H1 (cell line): ENCODE measurements at regions not wholly inside any gene's neighbourhood (a gene's known extent, or its start where the extent isn't known, plus 50 kb on each side); places are given as distances from the start of the nearest gene placed in this dataset.
"Not testable (repeated sequence)": the region's sequence is repeated elsewhere in the genome, so short reads cannot be mapped to it uniquely, and the experiment has no call there.

ENCODE experiments used
- CTCF ChIA-PET: fragments of 300-600 bp; sonication (Branson Sonifier 250); formaldehyde crosslinking; loops from one replicate; lab custom pipeline; 2021; ENCODE audit not compliant: partially characterized antibody; lab: Charles Lee
- POLR2A ChIA-PET: fragments of 300-600 bp; sonication (Branson Sonifier 250); formaldehyde crosslinking; loops from one replicate; lab custom pipeline; 2021; ENCODE audit warnings: inconsistent platforms; ENCODE audit not compliant: partially characterized antibody; lab: Charles Lee
- DNase-seq, 2 experiments: peaks; one replicate each; pipeline versions ENCODE4 v3.0.0 to v3.0.0-alpha.2; 2010 to 2022; ENCODE audit warnings: low spot score in 2 of 2, low read depth in 1 of 2, mixed read lengths in 1 of 2
- FAIRE-seq: peaks from 2 replicates; lab custom pipeline; 2011; peaks lifted over from hg19 to GRCh38; lab: Jason Lieb, UNC
- H2AFZ ChIP-seq: 2 replicates; pipeline ENCODE4 v1.8.1; 2012; ENCODE audit warnings: low read length, inconsistent platforms
- H2AK5ac ChIP-seq: 2 replicates; pipeline ENCODE4 v1.6.1; 2013; ENCODE audit warnings: low read depth, low read length
- H2BK120ac ChIP-seq: replicated peaks from 2 replicates; pipeline ENCODE3; 2013; ENCODE audit warnings: low read depth, low read length, inconsistent platforms
- H2BK12ac ChIP-seq: 2 replicates; pipeline ENCODE4 v1.6.1; 2013; ENCODE audit warnings: low read depth, low read length
- H2BK15ac ChIP-seq: 2 replicates; pipeline ENCODE4 v1.6.1; 2013; ENCODE audit warnings: low read length
- H2BK20ac ChIP-seq: 2 replicates; pipeline ENCODE4 v1.6.1; 2013; ENCODE audit warnings: low read length
- H2BK5ac ChIP-seq: 2 replicates; pipeline ENCODE4 v1.6.1; 2013; ENCODE audit warnings: low read depth, low read length
- H3K14ac ChIP-seq: 2 replicates; pipeline ENCODE4 v1.6.1; 2013; ENCODE audit warnings: inconsistent platforms; ENCODE audit not compliant: insufficient read length
- H3K18ac ChIP-seq: 2 replicates; pipeline ENCODE4 v1.6.1; 2013; ENCODE audit warnings: low read length; ENCODE audit errors: extremely low read depth
- H3K23ac ChIP-seq: 2 replicates; pipeline ENCODE4 v1.6.1; 2013; ENCODE audit warnings: inconsistent platforms; ENCODE audit not compliant: insufficient read length
- H3K23me2 ChIP-seq: 2 replicates; pipeline ENCODE4 v1.6.1; 2013; ENCODE audit warnings: low read depth, low read length
- H3K27ac ChIP-seq: 2 replicates; pipeline ENCODE4 v1.6.1; 2011; ENCODE audit warnings: low read depth, low read length, inconsistent platforms
- H3K27me3 ChIP-seq, 4 experiments: replicated peaks in 1 of 4; 1 replicate in 1 of 4; 2 replicates in 3 of 4; pipeline versions ENCODE4 v1.6.1 to v1.8.1; 2011 to 2013; ENCODE audit warnings: low read length in 3 of 4, mild to moderate bottlenecking in 3 of 4, inconsistent platforms in 2 of 4, mixed read lengths in 2 of 4, moderate library complexity in 1 of 4; ENCODE audit not compliant: control insufficient read depth in 3 of 4, insufficient read depth in 3 of 4; ENCODE audit errors: extremely low read depth in 1 of 4
- H3K36me3 ChIP-seq, 4 experiments: 2 replicates each; pipeline versions ENCODE4 v1.6.1 to v1.8.1; 2011 to 2013; ENCODE audit warnings: mild to moderate bottlenecking in 4 of 4, low read length in 3 of 4, moderate library complexity in 2 of 4, control low read depth in 1 of 4, inconsistent platforms in 1 of 4; ENCODE audit not compliant: insufficient read depth in 4 of 4, control insufficient read depth in 2 of 4
- H3K4ac ChIP-seq: replicated peaks from 2 replicates; pipeline ENCODE3; 2013; ENCODE audit warnings: low read length, low read depth, mixed read lengths, inconsistent platforms; ENCODE audit not compliant: insufficient read length
- H3K4me1 ChIP-seq, 4 experiments: replicated peaks in 1 of 4; 1 replicate in 1 of 4; 2 replicates in 3 of 4; pipeline versions ENCODE4 v1.6.1 to v1.8.1; 2011 to 2013; ENCODE audit warnings: low read length in 3 of 4, inconsistent platforms in 2 of 4, mixed read lengths in 1 of 4; ENCODE audit not compliant: insufficient read depth in 4 of 4, control insufficient read depth in 3 of 4
- H3K4me2 ChIP-seq, 2 experiments: 2 replicates each; pipeline versions ENCODE4 v1.6.1 to v1.8.1; 2011 to 2013; ENCODE audit warnings: low read depth in 2 of 2, low read length in 2 of 2, control low read depth in 1 of 2, inconsistent platforms in 1 of 2, mild to moderate bottlenecking in 1 of 2; ENCODE audit not compliant: insufficient read depth in 1 of 2
- H3K4me3 ChIP-seq, 4 experiments: fragments of 200-600, 300-600 bp in 1 of 4; sonication (generic), shearing (Covaris generic), sonication (Bioruptor Twin) in 1 of 4; 2 replicates each; pipeline versions ENCODE4 v1.5.1 to v1.8.1; 2011 to 2016; ENCODE audit warnings: low read length in 4 of 4, low read depth in 3 of 4, control low read depth in 2 of 4, inconsistent platforms in 2 of 4, mild to moderate bottlenecking in 2 of 4, mixed read lengths in 1 of 4, moderate library complexity in 1 of 4; ENCODE audit not compliant: insufficient read depth in 2 of 4; ENCODE audit errors: extremely low read depth in 1 of 4
- H3K56ac ChIP-seq: replicated peaks from 2 replicates; pipeline ENCODE3; 2013; ENCODE audit warnings: low read depth, mild to moderate bottlenecking, mixed read lengths, low read length, inconsistent platforms; ENCODE audit not compliant: insufficient read length
- H3K79me1 ChIP-seq: 2 replicates; pipeline ENCODE4 v1.6.1; 2013; ENCODE audit warnings: low read depth, low read length, control low read depth
- H3K79me2 ChIP-seq, 2 experiments: 2 replicates each; pipeline versions ENCODE4 v1.6.1 to v1.8.1; 2012 to 2013; ENCODE audit warnings: low read length in 2 of 2, mild to moderate bottlenecking in 2 of 2, inconsistent platforms in 1 of 2; ENCODE audit not compliant: insufficient read depth in 2 of 2, control insufficient read depth in 1 of 2
- H3K9ac ChIP-seq, 4 experiments: replicated peaks in 1 of 4; 1 replicate in 1 of 4; 2 replicates in 3 of 4; pipeline versions ENCODE4 v1.6.1 to v1.8.1; 2011 to 2013; ENCODE audit warnings: low read depth in 3 of 4, low read length in 3 of 4, control low read depth in 2 of 4, mild to moderate bottlenecking in 2 of 4, moderate library complexity in 2 of 4, inconsistent platforms in 1 of 4; ENCODE audit errors: extremely low read depth in 1 of 4
- H3K9me3 ChIP-seq, 2 experiments: 2 replicates each; pipeline versions ENCODE4 v1.6.1 to v1.8.1; 2012 to 2013; ENCODE audit warnings: mild to moderate bottlenecking in 2 of 2, moderate library complexity in 2 of 2, control low read depth in 1 of 2, inconsistent platforms in 1 of 2, low read depth in 1 of 2, low read length in 1 of 2, mixed read lengths in 1 of 2; ENCODE audit not compliant: insufficient read depth in 2 of 2
- H4K20me1 ChIP-seq, 2 experiments: replicated peaks in 1 of 2; 2 replicates each; pipeline versions ENCODE3 to v1.8.1; 2011 to 2013; ENCODE audit warnings: inconsistent platforms in 2 of 2, low read length in 2 of 2, mild to moderate bottlenecking in 1 of 2; ENCODE audit not compliant: insufficient read depth in 2 of 2, control insufficient read depth in 1 of 2
- H4K5ac ChIP-seq: 2 replicates; pipeline ENCODE4 v1.6.1; 2013; ENCODE audit warnings: low read length, low read depth, mixed read lengths, inconsistent platforms; ENCODE audit not compliant: insufficient read length
- H4K8ac ChIP-seq: 2 replicates; pipeline ENCODE4 v1.8.0; 2013; ENCODE audit warnings: mild to moderate bottlenecking, moderate library complexity, low read length, inconsistent platforms; ENCODE audit not compliant: insufficient read depth; ENCODE audit errors: extremely low read depth
- H4K91ac ChIP-seq: replicated peaks from 2 replicates; pipeline ENCODE3; 2013; ENCODE audit warnings: low read length, mixed read lengths, inconsistent platforms; ENCODE audit not compliant: insufficient read length
- FOSL1 ChIP-seq: IDR thresholded peaks from 2 replicates; pipeline ENCODE4 v1.6.1; 2011; ENCODE audit warnings: mild to moderate bottlenecking, low read depth, low read length, moderate library complexity; ENCODE audit not compliant: insufficient read depth
- WGBS, 2 experiments: shearing (Covaris generic) in 1 of 2; methylation state at CpG; one replicate each; pipeline versions ENCODE4 v1.1.6 to v1.1.7; 2013 to 2015; ENCODE audit warnings: low lambda C conversion rate in 2 of 2, mixed read lengths in 2 of 2, inconsistent platforms in 1 of 2, low coverage in 1 of 2, missing lambda C conversion rate in 1 of 2; ENCODE audit not compliant: insufficient replicate concordance in 2 of 2, insufficient coverage in 1 of 2, insufficient read length in 1 of 2; ENCODE audit errors: extremely low coverage in 1 of 2, missing lambda C conversion rate in 1 of 2; 5-methylcytosine and 5-hydroxymethylcytosine counted together

DNA sequence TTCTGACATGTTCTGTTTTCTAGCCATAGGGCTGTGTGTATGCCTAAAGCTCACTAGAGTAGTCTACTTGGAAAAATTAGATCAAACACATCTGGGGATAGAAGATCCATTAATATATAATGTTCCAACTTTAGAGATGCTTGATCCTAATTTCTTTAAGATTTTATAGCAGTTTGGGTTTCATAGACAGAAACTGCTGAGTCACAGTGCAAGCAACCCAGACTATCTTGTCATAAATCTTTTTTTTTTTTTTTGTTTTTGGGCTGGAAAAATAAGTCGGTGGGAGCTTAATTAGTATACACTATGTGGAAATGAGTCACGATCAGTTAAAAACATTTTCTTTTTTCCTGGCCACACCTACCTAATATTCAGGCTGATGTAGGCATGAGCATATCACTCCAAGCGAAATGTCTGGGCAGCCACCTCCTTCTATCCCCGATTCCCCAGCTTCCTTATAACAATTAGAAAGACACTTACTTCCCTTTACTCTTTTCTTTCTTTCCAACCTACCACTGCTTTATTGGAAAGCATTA is 58.2 kb upstream of the CASK start (continued):
- no peak for TF ChIP-seq FOSL1
- TF ChIP-seq, all 59 proteins: peak for 0

DNA sequence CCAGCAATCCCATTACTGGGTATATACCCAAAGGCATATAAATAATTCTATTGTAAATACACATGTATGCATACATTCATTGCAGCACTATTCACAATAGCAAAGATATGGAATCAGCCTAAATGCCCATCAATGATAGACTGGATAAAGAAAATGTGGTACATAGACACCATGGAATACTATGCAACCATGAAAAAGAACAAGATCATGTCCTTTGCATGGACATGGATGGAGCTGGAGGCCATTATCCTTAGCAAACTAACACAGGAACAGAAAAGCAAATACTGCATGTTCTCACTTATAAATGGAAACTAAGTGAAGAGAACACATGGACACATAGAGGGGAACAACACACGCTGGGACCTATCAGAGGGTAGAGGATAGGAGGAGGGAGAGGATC is 51.3 kb upstream of the CASK start:
- POLR2A ChIA-PET, H3K9ac ChIP-seq, H2BK20ac ChIP-seq, H3K4me3 ChIP-seq, H4K91ac ChIP-seq, H2BK5ac ChIP-seq, H2AFZ ChIP-seq, H3K4me2 ChIP-seq, H3K23ac ChIP-seq, H4K5ac ChIP-seq, H4K8ac ChIP-seq, H3K23me2 ChIP-seq, H3K18ac ChIP-seq, H3K79me1 ChIP-seq, H3K4me1 ChIP-seq, H2AK5ac ChIP-seq, H3K79me2 ChIP-seq, H3K27ac ChIP-seq, FAIRE-seq, H3K27me3 ChIP-seq, H2BK120ac ChIP-seq, H3K36me3 ChIP-seq, H3K9me3 ChIP-seq, H3K4ac ChIP-seq, H2BK15ac ChIP-seq, DNase-seq, H3K56ac ChIP-seq, CTCF ChIA-PET, H3K14ac ChIP-seq, H2BK12ac ChIP-seq, H4K20me1 ChIP-seq: not testable (repeated sequence)
- 92% methylated on average over 1 of the region's 1 CpG; no CpG with 5 or more reads in 1 of the 2 experiments for WGBS, 2 experiments
